B cell (primary cell): ENCODE measurements at regions not wholly inside any gene's neighbourhood (a gene's known extent, or its start where the extent isn't known, plus 50 kb on each side); places are given as distances from the start of the nearest gene placed in this dataset.

Experiments
- ATAC-seq: fragments of 200-7000 bp; cut with Tn5 transposase; one replicate; pipeline ENCODE4 v1.10.0; 2021; ENCODE audit warnings: low read depth, mild to moderate bottlenecking, moderate number of reproducible peaks, moderate library complexity
- CTCF ChIA-PET: fragments of 350-600 bp; sonication (Branson Sonifier 250); formaldehyde crosslinking; loops from one replicate; lab custom pipeline; 2021; ENCODE audit warnings: antibody characterized with exemption, inconsistent platforms; lab: Charles Lee
- POLR2A ChIA-PET: fragments of 350-600 bp; sonication (Branson Sonifier 250); formaldehyde crosslinking; loops from one replicate; lab custom pipeline; 2021; ENCODE audit warnings: antibody characterized with exemption; lab: Charles Lee
- DNase-seq: peaks from one replicate; pipeline ENCODE4 v3.0.0; 2013
- H2AFZ ChIP-seq: 2 replicates; pipeline ENCODE4 v1.6.1; 2012; ENCODE audit warnings: mild to moderate bottlenecking, low read depth, low read length; ENCODE audit not compliant: insufficient read depth, poor library complexity, severe bottlenecking
- H3K27ac ChIP-seq, 2 donors: 1 replicate in 1 of 2; 2 replicates in 1 of 2; pipeline ENCODE4 v1.5.1; 2012 to 2013; ENCODE audit warnings: low read length in 2 of 2, mild to moderate bottlenecking in 2 of 2, moderate library complexity in 1 of 2
- H3K27me3 ChIP-seq, 4 experiments: fragments of 200-600 bp in 1 of 4; sonication (generic) in 1 of 4; replicated peaks in 1 of 4; 1 replicate in 2 of 4; 2 replicates in 2 of 4; pipeline versions ENCODE4 v1.6.1 to v1.7.0; 2013 to 2016; ENCODE audit warnings: low read length in 3 of 4, mild to moderate bottlenecking in 2 of 4, mixed read lengths in 1 of 4, moderate library complexity in 1 of 4; ENCODE audit not compliant: insufficient read depth in 4 of 4, control insufficient read depth in 3 of 4; ENCODE audit errors: control extremely low read depth in 1 of 4
- H3K36me3 ChIP-seq, 2 experiments: replicated peaks in 1 of 2; 1 replicate in 1 of 2; 2 replicates in 1 of 2; pipeline versions ENCODE4 v1.6.1 to v1.7.1; 2013; ENCODE audit warnings: low read length in 1 of 2; ENCODE audit not compliant: insufficient read depth in 2 of 2, control insufficient read depth in 1 of 2; ENCODE audit errors: control extremely low read depth in 1 of 2, extremely low read depth in 1 of 2
- H3K4me1 ChIP-seq, 2 donors: fragments of 200-600 bp in 1 of 2; sonication (generic) in 1 of 2; 1 replicate in 1 of 2; 2 replicates in 1 of 2; pipeline versions ENCODE4 v1.5.1 to v1.6.1; 2013 to 2017; ENCODE audit warnings: low read length in 2 of 2; ENCODE audit not compliant: control insufficient read depth in 2 of 2, insufficient read depth in 2 of 2
- H3K4me2 ChIP-seq: replicated peaks from 2 replicates; pipeline ENCODE3; 2012; ENCODE audit warnings: mild to moderate bottlenecking, low read depth, low read length; ENCODE audit not compliant: poor library complexity, severe bottlenecking
- H3K4me3 ChIP-seq, 5 experiments: fragments of 200-600 bp in 1 of 5; sonication (generic) in 1 of 5; 1 replicate in 3 of 5; 2 replicates in 2 of 5; pipeline versions ENCODE4 v1.5.1 to v1.7.0; 2011 to 2016; ENCODE audit warnings: low read length in 4 of 5, mild to moderate bottlenecking in 4 of 5, low read depth in 2 of 5, control low read depth in 1 of 5, moderate library complexity in 1 of 5; ENCODE audit not compliant: insufficient read depth in 1 of 5; ENCODE audit errors: control extremely low read depth in 1 of 5, extremely low read depth in 1 of 5
- H3K79me2 ChIP-seq: fragments of 200-600 bp; sonication (generic); one replicate; pipeline ENCODE4 v1.6.0; 2016; ENCODE audit warnings: low read length; ENCODE audit not compliant: control insufficient read depth, insufficient read depth
- H3K9ac ChIP-seq: fragments of 200-600 bp; sonication (generic); 2 replicates; pipeline ENCODE4 v1.6.1; 2017; ENCODE audit warnings: mild to moderate bottlenecking, low read length, moderate library complexity
- H3K9me3 ChIP-seq, 3 donors: one replicate each; pipeline versions ENCODE4 v1.6.1 to v1.7.1; 2013; ENCODE audit warnings: low read length in 2 of 3; ENCODE audit not compliant: control insufficient read depth in 2 of 3, insufficient read depth in 1 of 3; ENCODE audit errors: control extremely low read depth in 1 of 3
- H4K20me1 ChIP-seq: 2 replicates; pipeline ENCODE4 v1.6.0; 2012; ENCODE audit warnings: mild to moderate bottlenecking, low read length; ENCODE audit not compliant: insufficient read depth, control insufficient read depth, poor library complexity, severe bottlenecking
- H3K27ac Mint-ChIP-seq: one replicate; pipeline ENCODE4 v1.8.0; 2021; ENCODE audit warnings: mixed read lengths
- H3K27me3 Mint-ChIP-seq: one replicate; pipeline ENCODE4 v1.8.0; 2021; ENCODE audit warnings: mixed read lengths
- H3K4me1 Mint-ChIP-seq: one replicate; pipeline ENCODE4 v1.8.0; 2021; ENCODE audit warnings: mixed read lengths
- H3K4me3 Mint-ChIP-seq: one replicate; pipeline ENCODE4 v1.8.0; 2021; ENCODE audit warnings: mixed read lengths
- H3K9me3 Mint-ChIP-seq: one replicate; pipeline ENCODE4 v1.8.0; 2022; ENCODE audit warnings: mixed read lengths; ENCODE audit not compliant: insufficient read depth
- EZH2 ChIP-seq: IDR thresholded peaks from 2 replicates; pipeline ENCODE4 v1.6.1; 2012; ENCODE audit warnings: borderline replicate concordance, low read depth, mild to moderate bottlenecking, moderate library complexity, low read length; ENCODE audit not compliant: insufficient read depth, poor library complexity, severe bottlenecking
- WGBS: methylation state at CpG from one replicate; pipeline ENCODE4 v1.1.5; 2013; ENCODE audit warnings: missing lambda C conversion rate; ENCODE audit not compliant: insufficient coverage; 5-methylcytosine and 5-hydroxymethylcytosine counted together
- intact Hi-C: fragments of 100-400 bp; cut with micrococcal nuclease; formaldehyde crosslinking; loops from one replicate; pipeline ENCODE4 v1.10.0; 2022
- TF ChIP-seq, protein P1 (sequence below): fragments of 200-600 bp; IDR thresholded peaks from one replicate; pipeline ENCODE4 v1.8.0; 2022; ENCODE audit warnings: antibody characterized with exemption, mild to moderate bottlenecking

- no peaks in the 10 kb centered on the region for H3K4me1 Mint-ChIP-seq
- Histone ChIP-seq H3K27me3 (no peaks in the 10 kb centered on the region), H4K20me1 (no peaks in the 10 kb centered on the region), H2AFZ (no peak overlapping the region), H3K4me2 (no peak overlapping the region), H3K36me3 (no peaks in the 10 kb centered on the region), H3K9ac (no peak overlapping the region), H3K9me3 (peaks cover 0 to 9% (median 0%) of the 10 kb centered on the region in 3 donors), H3K4me1 (no peaks in the 10 kb centered on the region), H3K4me3 (no peak overlapping the region), H3K79me2 (no peaks in the 10 kb centered on the region), H3K27ac (no peak overlapping the region)
- DNase-seq, result no peak
- POLR2A ChIA-PET, result no interaction called here
- WGBS, result 77% methylated on average over 3 of the region's 4 CpGs
- intact Hi-C loops, result no loop called here
- CTCF ChIA-PET, result no interaction called here
- ATAC-seq, result no peak
- TF ChIP-seq, protein P1, sequence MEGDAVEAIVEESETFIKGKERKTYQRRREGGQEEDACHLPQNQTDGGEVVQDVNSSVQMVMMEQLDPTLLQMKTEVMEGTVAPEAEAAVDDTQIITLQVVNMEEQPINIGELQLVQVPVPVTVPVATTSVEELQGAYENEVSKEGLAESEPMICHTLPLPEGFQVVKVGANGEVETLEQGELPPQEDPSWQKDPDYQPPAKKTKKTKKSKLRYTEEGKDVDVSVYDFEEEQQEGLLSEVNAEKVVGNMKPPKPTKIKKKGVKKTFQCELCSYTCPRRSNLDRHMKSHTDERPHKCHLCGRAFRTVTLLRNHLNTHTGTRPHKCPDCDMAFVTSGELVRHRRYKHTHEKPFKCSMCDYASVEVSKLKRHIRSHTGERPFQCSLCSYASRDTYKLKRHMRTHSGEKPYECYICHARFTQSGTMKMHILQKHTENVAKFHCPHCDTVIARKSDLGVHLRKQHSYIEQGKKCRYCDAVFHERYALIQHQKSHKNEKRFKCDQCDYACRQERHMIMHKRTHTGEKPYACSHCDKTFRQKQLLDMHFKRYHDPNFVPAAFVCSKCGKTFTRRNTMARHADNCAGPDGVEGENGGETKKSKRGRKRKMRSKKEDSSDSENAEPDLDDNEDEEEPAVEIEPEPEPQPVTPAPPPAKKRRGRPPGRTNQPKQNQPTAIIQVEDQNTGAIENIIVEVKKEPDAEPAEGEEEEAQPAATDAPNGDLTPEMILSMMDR, result no peak
- TF ChIP-seq EZH2, result no peak
- no peak overlapping the region for H3K27ac Mint-ChIP-seq
- no peak overlapping the region for H3K4me3 Mint-ChIP-seq
- no peaks in the 10 kb centered on the region for H3K27me3 Mint-ChIP-seq
- peaks cover 4% of the 10 kb centered on the region for H3K9me3 Mint-ChIP-seq
Measured at GRCh38 chr7:153838591-153838990, 213.6 kb upstream of the DPP6 start.

GRCh38 chr7:153840861-153841260, 211.3 kb upstream of the DPP6 start:
- H3K4me1 ChIP-seq, result no peaks in the 10 kb centered on the region
- intact Hi-C loops, result no loop called here
- H2AFZ ChIP-seq, result no peak overlapping the region
- peaks cover 0 to 9% (median 0%) of the 10 kb centered on the region in 3 donors for H3K9me3 ChIP-seq
- Mint-ChIP-seq H3K4me1 (no peaks in the 10 kb centered on the region), H3K9me3 (peaks cover 5% of the 10 kb centered on the region), H3K27ac (no peak overlapping the region), H3K27me3 (no peaks in the 10 kb centered on the region), H3K4me3 (no peak overlapping the region)
- no peak overlapping the region for H3K4me2 ChIP-seq
- H3K27me3 ChIP-seq, result no peaks in the 10 kb centered on the region
- H3K9ac ChIP-seq, result no peak overlapping the region
- POLR2A ChIA-PET, result no interaction called here
- DNase-seq (no peak), ATAC-seq (no peak)
- no peaks in the 10 kb centered on the region for H4K20me1 ChIP-seq
- CTCF ChIA-PET, result no interaction called here
- no peaks in the 10 kb centered on the region for H3K79me2 ChIP-seq
- 100% methylated on average over 2 of the region's 5 CpGs for WGBS
- H3K4me3 ChIP-seq, result no peak overlapping the region
- TF ChIP-seq, protein P1, result no peak
- no peak for TF ChIP-seq EZH2
- no peaks in the 10 kb centered on the region for H3K36me3 ChIP-seq
- H3K27ac ChIP-seq, result no peak overlapping the region
